Pancreas (tissue), 10 donors: ENCODE measurements at regions not wholly inside any gene's neighbourhood (a gene's known extent, or its start where the extent isn't known, plus 50 kb on each side); places are given as distances from the start of the nearest gene placed in this dataset.

Experiments used
- ATAC-seq, 4 donors: fragments of 200-7000 bp; cut with Tn5 transposase; one replicate each; pipeline versions ENCODE4 v1.8.0 to v1.9.1; 2020; ENCODE audit warnings: mild to moderate bottlenecking in 4 of 4, moderate library complexity in 4 of 4
- DNase-seq, 6 donors: peaks; one replicate each; pipeline ENCODE4 v3.0.0-alpha.2; 2020
- FAIRE-seq: peaks from 2 replicates; lab custom pipeline; 2012; peaks lifted over from hg19 to GRCh38; lab: Jason Lieb, UNC
- H3K27ac ChIP-seq, 4 donors: fragments of 200-600 bp; sonication (generic); 1 replicate in 3 of 4; 2 replicates in 1 of 4; pipeline versions ENCODE4 v1.5.0 to v1.8.0; 2020
- H3K27me3 ChIP-seq, 4 donors: fragments of 200-600 bp; one replicate each; pipeline ENCODE4 v1.8.0; 2021
- H3K36me3 ChIP-seq, 3 donors: fragments of 200-600 bp; sonication (generic) in 1 of 3; one replicate each; pipeline versions ENCODE4 v1.5.0 to v1.8.0; 2020 to 2021
- H3K4me1 ChIP-seq, 3 donors: fragments of 200-600 bp; one replicate each; pipeline ENCODE4 v1.8.0; 2021
- H3K4me3 ChIP-seq, 4 donors: fragments of 200-600 bp; sonication (generic) in 2 of 4; one replicate each; pipeline versions ENCODE4 v1.5.0 to v1.8.0; 2020 to 2021
- H3K9me3 ChIP-seq, 4 donors: fragments of 200-600 bp; one replicate each; pipeline ENCODE4 v1.8.0; 2021
- CTCF ChIP-seq, 4 donors: fragments of 200-600 bp; sonication (generic) in 3 of 4; IDR thresholded peaks; one replicate each; pipeline versions ENCODE4 v1.5.0 to v1.8.0; 2021; ENCODE audit warnings: antibody characterized with exemption in 4 of 4
- WGBS, 2 donors: extraction: QIAGEN DNeasy Blood & Tissue Kit; methylation state at CpG; one replicate each; pipeline ENCODE4 v1.1.7; 2013; 5-methylcytosine and 5-hydroxymethylcytosine counted together
- intact Hi-C, 3 donors: fragments of 100-400 bp; cut with DNase I; formaldehyde crosslinking; loops; one replicate each; pipeline versions ENCODE4 v1.11.1 to v1.14.2; 2022
- donor health status: healthy with polysubstance abuse.
- donor health status: DM: no; HTN: no; CAD: no; lungs with moderate emphysema.
- donor health status: DM: no; HTN: no; CAD: no.
- donor health status: control.
- donor health status: control.
- donor health status: Bipolar disorder and iron deficiency.
- donor health status: DM: yes; HTN: yes; CAD: no.
- donor health status: DM: no; HTN: no; CAD: no.
- donor health status: DM: no; HTN: no; CAD: no.
- donor health status: DM: yes; HTN: yes; CAD: no.

DNA sequence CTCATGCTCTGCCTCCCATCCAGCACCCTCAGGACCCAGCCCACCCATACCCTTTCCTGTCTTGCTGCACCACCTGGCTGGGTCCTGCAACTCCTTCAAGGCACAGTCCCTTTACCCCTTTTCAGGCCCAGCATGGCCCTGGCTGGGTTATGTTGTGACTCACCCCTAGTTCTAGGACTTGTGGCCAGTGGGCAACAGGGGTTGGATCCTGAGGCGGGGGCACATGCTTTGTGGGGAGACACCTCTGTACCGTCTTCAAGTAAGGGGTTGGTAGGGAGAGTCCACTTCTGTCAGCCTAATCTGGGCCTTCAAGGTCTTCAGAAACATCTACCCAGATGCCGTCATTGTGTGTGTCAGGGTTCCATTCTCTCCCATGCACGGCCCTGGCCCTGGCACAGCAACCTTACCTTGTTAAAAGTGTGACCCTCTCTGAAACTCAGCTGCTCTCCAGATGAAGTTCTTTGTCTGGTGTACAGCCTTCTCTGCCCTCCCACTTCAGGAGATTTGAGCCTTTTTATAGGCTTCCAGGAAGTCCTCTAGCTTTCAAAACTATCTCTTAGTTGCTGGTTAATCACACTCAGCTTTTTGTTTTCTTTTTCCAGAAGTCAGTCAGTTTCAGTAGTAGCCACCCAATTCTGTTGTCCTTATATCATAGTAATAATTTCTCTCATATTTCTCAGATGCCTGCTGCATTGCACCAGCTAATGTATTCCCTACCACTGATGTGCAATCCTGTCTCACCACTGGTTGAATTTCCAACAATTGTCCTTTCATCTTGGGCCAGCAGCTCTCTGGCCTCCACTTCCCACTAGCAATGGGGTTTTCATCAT, 107.3 kb downstream of the NRN1 start:
- no peaks in the 10 kb centered on the region for H3K9me3 ChIP-seq
- 80 to 83% methylated on average over 4 of the region's 4 CpGs for WGBS, 2 donors
- TF ChIP-seq CTCF (IDR thresholded peaks at IDR 0.05): no peak
- FAIRE-seq: no peak
- DNase-seq: no peak
- H3K27ac ChIP-seq: no peak overlapping the region
- intact Hi-C loops: no loop called here
- H3K4me3 ChIP-seq: no peak overlapping the region
- no peak for ATAC-seq
- no peaks in the 10 kb centered on the region for H3K4me1 ChIP-seq
- no peaks in the 10 kb centered on the region for H3K36me3 ChIP-seq
- H3K27me3 ChIP-seq: no peaks in the 10 kb centered on the region

GRCh38 chr6:5898563-5898962, 108.2 kb downstream of the NRN1 start:
- DNase-seq (no peak), ATAC-seq (no peak), FAIRE-seq (no peak)
- H3K36me3 ChIP-seq: no peaks in the 10 kb centered on the region
- intact Hi-C loops: no loop called here
- 55 to 70% methylated on average over 7 to 8 of the region's 8 CpGs for WGBS, 2 donors
- no peak for TF ChIP-seq CTCF (IDR thresholded peaks at IDR 0.05)
- no peak overlapping the region for H3K27ac ChIP-seq
- no peak overlapping the region for H3K4me3 ChIP-seq
- H3K4me1 ChIP-seq: no peaks in the 10 kb centered on the region
- H3K9me3 ChIP-seq: no peaks in the 10 kb centered on the region
- no peaks in the 10 kb centered on the region for H3K27me3 ChIP-seq

- WGBS, 2 donors: 74% methylated on average over 1 of the region's 1 CpG; no CpG with 5 or more reads in 1 of the 2 donors
- ATAC-seq (no peak), FAIRE-seq (no peak), DNase-seq (no peak)
- Histone ChIP-seq H3K4me1 (no peaks in the 10 kb centered on the region), H3K4me3 (no peak overlapping the region), H3K36me3 (no peaks in the 10 kb centered on the region), H3K27ac (no peak overlapping the region), H3K9me3 (no peaks in the 10 kb centered on the region), H3K27me3 (no peaks in the 10 kb centered on the region)
- intact Hi-C loops: no loop called here
- TF ChIP-seq CTCF (IDR thresholded peaks at IDR 0.05): no peak
Observed at GRCh38 chr6:5898102-5898501, 108.6 kb downstream of the NRN1 start.

- Histone ChIP-seq H3K4me1 (no peaks in the 10 kb centered on the region), H3K4me3 (no peak overlapping the region), H3K36me3 (no peaks in the 10 kb centered on the region), H3K9me3 (no peaks in the 10 kb centered on the region), H3K27me3 (no peaks in the 10 kb centered on the region), H3K27ac (no peak overlapping the region)
- no peak for FAIRE-seq
- WGBS, 2 donors: 72 to 74% methylated on average over 12 of the region's 12 CpGs
- no peak for TF ChIP-seq CTCF (IDR thresholded peaks at IDR 0.05)
- intact Hi-C loops: no loop called here
- no peak for DNase-seq
- ATAC-seq: no peak
Observed at GRCh38 chr6:5896476-5897200, 110.1 kb downstream of the NRN1 start.

DNA sequence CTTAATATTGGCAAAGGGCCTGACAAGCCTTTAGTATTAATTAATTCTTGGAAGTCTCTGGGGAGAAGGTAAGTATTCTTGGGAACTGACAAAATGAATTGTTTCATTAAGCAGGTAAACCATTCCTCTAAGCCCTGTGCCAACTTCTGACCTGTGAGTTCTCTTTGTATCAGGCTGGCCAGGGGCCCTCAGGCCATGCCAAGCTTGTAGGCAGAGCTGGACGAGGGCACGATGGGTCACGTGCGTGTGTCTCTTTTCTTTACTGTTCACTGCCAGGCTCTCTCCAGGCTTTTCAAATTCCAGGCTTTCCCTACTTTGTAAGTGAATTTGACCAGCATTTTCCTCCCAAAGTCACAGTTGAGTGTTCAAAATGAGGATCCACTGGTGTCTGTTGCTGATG, 112.4 kb downstream of the NRN1 start:
- ATAC-seq: no peak
- FAIRE-seq: no peak
- WGBS, 2 donors: 80 to 95% methylated on average over 4 of the region's 4 CpGs
- H3K27me3 ChIP-seq: no peaks in the 10 kb centered on the region
- no peak for DNase-seq
- H3K9me3 ChIP-seq: no peaks in the 10 kb centered on the region
- no peaks in the 10 kb centered on the region for H3K4me1 ChIP-seq
- H3K4me3 ChIP-seq: no peak overlapping the region
- no peak overlapping the region for H3K27ac ChIP-seq
- intact Hi-C loops: no loop called here
- H3K36me3 ChIP-seq: no peaks in the 10 kb centered on the region
- TF ChIP-seq CTCF (IDR thresholded peaks at IDR 0.05): no peak
